ENCODE measurements at regions not wholly inside any gene's neighbourhood (a gene's known extent, or its start where the extent isn't known, plus 50 kb on each side); places are given as distances from the start of the nearest gene placed in this dataset.

- TF ChIP-seq CTCF (IDR thresholded peaks at IDR 0.05; ENCODE audit: low read depth, low read length), result no peak
- Histone ChIP-seq H3K36me3 (no peaks in the 10 kb centered on the region), H3K4me3 (ENCODE audit: low read depth, low read length) (no peak overlapping the region), H3K27ac (no peak overlapping the region), H3K9me3 (ENCODE audit: severe bottlenecking) (no peaks in the 10 kb centered on the region), H3K27me3 (ENCODE audit: insufficient read depth, low read depth, severe bottlenecking) (no peaks in the 10 kb centered on the region)
- DNase-seq, result no peak
These were observed 160.2 kb upstream of the SGK1 start for GRCh38 chr6:134477991-134478635.

- no peaks in the 10 kb centered on the region for H3K36me3 ChIP-seq
- no peak overlapping the region for H3K4me3 ChIP-seq (ENCODE audit: low read depth, low read length)
- H3K27me3 ChIP-seq (ENCODE audit: insufficient read depth, low read depth, severe bottlenecking), result no peaks in the 10 kb centered on the region
- no peak overlapping the region for H3K27ac ChIP-seq
- no peaks in the 10 kb centered on the region for H3K9me3 ChIP-seq (ENCODE audit: severe bottlenecking)
- no peak for TF ChIP-seq CTCF (IDR thresholded peaks at IDR 0.05; ENCODE audit: low read depth, low read length)
- DNase-seq, result no peak
These were observed 157.0 kb upstream of the SGK1 start for GRCh38 chr6:134474955-134475354.

GRCh38 chr6:134472661-134473060, 154.7 kb upstream of the SGK1 start:
- Histone ChIP-seq H3K27ac (no peak overlapping the region), H3K9me3 (ENCODE audit: severe bottlenecking) (no peaks in the 10 kb centered on the region), H3K4me3 (ENCODE audit: low read depth, low read length) (no peak overlapping the region), H3K27me3 (ENCODE audit: insufficient read depth, low read depth, severe bottlenecking) (no peaks in the 10 kb centered on the region), H3K36me3 (no peaks in the 10 kb centered on the region)
- TF ChIP-seq CTCF (IDR thresholded peaks at IDR 0.05; ENCODE audit: low read depth, low read length), result no peak
- DNase-seq, result no peak

- no peaks in the 10 kb centered on the region for H3K27me3 ChIP-seq (ENCODE audit: insufficient read depth, low read depth, severe bottlenecking)
- no peaks in the 10 kb centered on the region for H3K9me3 ChIP-seq (ENCODE audit: severe bottlenecking)
- H3K36me3 ChIP-seq, result no peaks in the 10 kb centered on the region
- H3K4me3 ChIP-seq (ENCODE audit: low read depth, low read length), result no peak overlapping the region
- TF ChIP-seq CTCF (IDR thresholded peaks at IDR 0.05; ENCODE audit: low read depth, low read length), result no peak
- no peak for DNase-seq
- H3K27ac ChIP-seq, result no peak overlapping the region
These were observed 154.1 kb upstream of the SGK1 start for GRCh38 chr6:134472046-134472445.

- H3K27me3 ChIP-seq (ENCODE audit: insufficient read depth, low read depth, severe bottlenecking), result no peaks in the 10 kb centered on the region
- H3K27ac ChIP-seq, result no peak overlapping the region
- H3K9me3 ChIP-seq (ENCODE audit: severe bottlenecking), result no peaks in the 10 kb centered on the region
- TF ChIP-seq CTCF (IDR thresholded peaks at IDR 0.05; ENCODE audit: low read depth, low read length), result no peak
- no peak overlapping the region for H3K4me3 ChIP-seq (ENCODE audit: low read depth, low read length)
- no peaks in the 10 kb centered on the region for H3K36me3 ChIP-seq
- DNase-seq, result no peak
These were observed 152.6 kb upstream of the SGK1 start for GRCh38 chr6:134470457-134470975.

Data from WERI-Rb-1 (cell line).